Tibial nerve (tissue), 4 donors: ENCODE measurements at regions not wholly inside any gene's neighbourhood (a gene's known extent, or its start where the extent isn't known, plus 50 kb on each side); places are given as distances from the start of the nearest gene placed in this dataset.

Experiments used
- DNase-seq, 2 donors: peaks; one replicate each; pipeline ENCODE4 v3.0.0-alpha.2; 2019; ENCODE audit warnings: low spot score in 2 of 2
- H3K27ac ChIP-seq, 4 donors: fragments of 200-600 bp; sonication (generic) in 3 of 4; one replicate each; pipeline ENCODE4 v1.5.1; 2017 to 2019; ENCODE audit warnings: mild to moderate bottlenecking in 1 of 4
- H3K27me3 ChIP-seq, 2 donors: fragments of 200-600 bp; sonication (generic) in 1 of 2; one replicate each; pipeline versions ENCODE4 v1.5.1 to v1.6.0; 2017 to 2019
- H3K36me3 ChIP-seq, 3 donors: fragments of 200-600 bp; sonication (generic); one replicate each; pipeline ENCODE4 v1.5.1; 2018 to 2019
- H3K4me1 ChIP-seq, 4 donors: fragments of 200-600 bp; sonication (generic) in 3 of 4; one replicate each; pipeline ENCODE4 v1.5.1; 2017 to 2019
- H3K4me3 ChIP-seq, 4 donors: fragments of 200-600 bp; sonication (generic) in 3 of 4; one replicate each; pipeline ENCODE4 v1.5.1; 2017 to 2019; ENCODE audit warnings: mild to moderate bottlenecking in 1 of 4, moderate library complexity in 1 of 4
- H3K9me3 ChIP-seq, 4 donors: fragments of 200-600 bp; sonication (generic) in 3 of 4; one replicate each; pipeline ENCODE4 v1.5.1; 2017 to 2019
- CTCF ChIP-seq, 5 experiments: fragments of 200-600 bp in 3 of 5; fragments of 450-650 bp in 2 of 5; sonication (generic) in 3 of 5; IDR thresholded peaks; one replicate each; pipeline ENCODE4 v1.5.1; 2016 to 2019; ENCODE audit warnings: antibody characterized with exemption in 5 of 5, mild to moderate bottlenecking in 3 of 5, moderate library complexity in 2 of 5
- EP300 ChIP-seq, 2 donors: sonication (generic); formaldehyde crosslinking; IDR thresholded peaks; one replicate each; pipeline ENCODE4 v1.6.1; 2017; ENCODE audit warnings: antibody characterized with exemption in 2 of 2, mild to moderate bottlenecking in 1 of 2
- POLR2A ChIP-seq, 2 donors: fragments of 450-650 bp; IDR thresholded peaks; one replicate each; pipeline ENCODE4 v1.6.1; 2017; ENCODE audit warnings: antibody characterized with exemption in 2 of 2, mild to moderate bottlenecking in 2 of 2, moderate library complexity in 2 of 2
- WGBS, 2 donors: methylation state at CpG; one replicate each; pipeline ENCODE4 v1.1.5; 2018; 5-methylcytosine and 5-hydroxymethylcytosine counted together

- Histone ChIP-seq H3K4me1 (no peaks in the 10 kb centered on the region), H3K9me3 (no peaks in the 10 kb centered on the region), H3K4me3 (no peak overlapping the region), H3K36me3 (no peaks in the 10 kb centered on the region), H3K27ac (no peak overlapping the region), H3K27me3 (no peaks in the 10 kb centered on the region)
- TF ChIP-seq EP300 (IDR thresholded peaks at IDR 0.05): no peak
- no peak for TF ChIP-seq CTCF (IDR thresholded peaks at IDR 0.05)
- no peak for TF ChIP-seq POLR2A (IDR thresholded peaks at IDR 0.05)
- no peak for DNase-seq
Measured at GRCh38 chr1:219541946-219542345, 71.0 kb downstream of the ZC3H11B start.

GRCh38 chr1:219539645-219540254, 73.2 kb downstream of the ZC3H11B start:
- no peak for DNase-seq
- Histone ChIP-seq H3K9me3 (no peaks in the 10 kb centered on the region), H3K4me3 (no peak overlapping the region), H3K4me1 (no peaks in the 10 kb centered on the region), H3K36me3 (no peaks in the 10 kb centered on the region), H3K27me3 (no peaks in the 10 kb centered on the region), H3K27ac (no peak overlapping the region)
- 84 to 85% methylated on average over 3 of the region's 3 CpGs for WGBS, 2 donors
- TF ChIP-seq POLR2A (IDR thresholded peaks at IDR 0.05): no peak
- TF ChIP-seq CTCF (IDR thresholded peaks at IDR 0.05): no peak
- no peak for TF ChIP-seq EP300 (IDR thresholded peaks at IDR 0.05)

- TF ChIP-seq POLR2A (IDR thresholded peaks at IDR 0.05) (no peak), CTCF (IDR thresholded peaks at IDR 0.05) (no peak), EP300 (IDR thresholded peaks at IDR 0.05) (no peak)
- Histone ChIP-seq H3K36me3 (no peaks in the 10 kb centered on the region), H3K4me1 (peaks cover 0 to 6% (median 0%) of the 10 kb centered on the region in 4 donors), H3K27me3 (no peaks in the 10 kb centered on the region), H3K9me3 (no peaks in the 10 kb centered on the region), H3K27ac (no peak overlapping the region), H3K4me3 (no peak overlapping the region)
- no peak for DNase-seq
- WGBS, 2 donors: 53 to 68% methylated on average over 1 of the region's 1 CpG
Measured at GRCh38 chr1:219538886-219539285, 74.0 kb downstream of the ZC3H11B start.

GRCh38 chr1:219537223-219537631, 75.7 kb downstream of the ZC3H11B start:
- 87 to 90% methylated on average over 2 of the region's 2 CpGs for WGBS, 2 donors
- no peak for TF ChIP-seq EP300 (IDR thresholded peaks at IDR 0.05)
- no peak for TF ChIP-seq POLR2A (IDR thresholded peaks at IDR 0.05)
- no peak for TF ChIP-seq CTCF (IDR thresholded peaks at IDR 0.05)
- Histone ChIP-seq H3K9me3 (no peaks in the 10 kb centered on the region), H3K4me3 (no peak overlapping the region), H3K27me3 (no peaks in the 10 kb centered on the region), H3K4me1 (peaks cover 0 to 16% (median 2%) of the 10 kb centered on the region in 4 donors), H3K36me3 (no peaks in the 10 kb centered on the region), H3K27ac (no peak overlapping the region)
- no peak for DNase-seq

GRCh38 chr1:219536038-219536437, 76.9 kb downstream of the ZC3H11B start:
- no peaks in the 10 kb centered on the region for H3K36me3 ChIP-seq
- DNase-seq: no peak
- TF ChIP-seq CTCF (IDR thresholded peaks at IDR 0.05): no peak
- no peak for TF ChIP-seq POLR2A (IDR thresholded peaks at IDR 0.05)
- no peak for TF ChIP-seq EP300 (IDR thresholded peaks at IDR 0.05)
- H3K4me3 ChIP-seq: no peak overlapping the region
- 92 to 96% methylated on average over 4 of the region's 4 CpGs for WGBS, 2 donors
- H3K27ac ChIP-seq: no peak overlapping the region
- H3K4me1 ChIP-seq: peaks cover 0 to 16% (median 2%) of the 10 kb centered on the region in 4 donors
- H3K27me3 ChIP-seq: no peaks in the 10 kb centered on the region
- H3K9me3 ChIP-seq: no peaks in the 10 kb centered on the region
